ENCODE measurements at regions not wholly inside any gene's neighbourhood (a gene's known extent, or its start where the extent isn't known, plus 50 kb on each side); places are given as distances from the start of the nearest gene placed in this dataset.
"Not testable (repeated sequence)": the region's sequence is repeated elsewhere in the genome, so short reads cannot be mapped to it uniquely, and the experiment has no call there.

GRCh38 chr6:27531772-27532459 is 59.0 kb upstream of the ZNF184 start:
- DNase-seq = no peak

GRCh38 chr6:27529796-27530195 is 56.9 kb upstream of the ZNF184 start:
- DNase-seq = not testable (repeated sequence)

GRCh38 chr6:27528714-27529113 is 55.8 kb upstream of the ZNF184 start:
- no peak for DNase-seq
